WTC11 (cell line): ENCODE measurements at regions not wholly inside any gene's neighbourhood (a gene's known extent, or its start where the extent isn't known, plus 50 kb on each side); places are given as distances from the start of the nearest gene placed in this dataset.

Experiments
- FOXJ3 ChIP-seq: sonication (generic); formaldehyde crosslinking; IDR thresholded peaks from 2 replicates; pipeline ENCODE4 v1.9.0; 2021; ENCODE audit warnings: missing genetic modification reagents, mild to moderate bottlenecking, borderline replicate concordance
- JUN ChIP-seq: sonication (generic); formaldehyde crosslinking; IDR thresholded peaks from 2 replicates; pipeline ENCODE4 v1.8.0; 2023; ENCODE audit warnings: mild to moderate bottlenecking, missing genetic modification reagents
- NR1H2 ChIP-seq: sonication (generic); formaldehyde crosslinking; IDR thresholded peaks from 2 replicates; pipeline ENCODE4 v1.9.0; 2021; ENCODE audit warnings: mild to moderate bottlenecking, moderate library complexity, missing genetic modification reagents
- SP1 ChIP-seq: sonication (generic); formaldehyde crosslinking; conservative IDR thresholded peaks from 2 replicates; pipeline ENCODE4 v1.8.1; 2022; ENCODE audit warnings: missing genetic modification reagents
- TF ChIP-seq, protein P1 (sequence below): fragments of 200-600 bp; IDR thresholded peaks from 2 replicates; pipeline ENCODE4 v1.8.0; 2022; ENCODE audit warnings: antibody characterized with exemption
- TF ChIP-seq, protein P2 (sequence below): sonication (generic); formaldehyde crosslinking; IDR thresholded peaks from 2 replicates; pipeline ENCODE4 v1.8.1; 2023; ENCODE audit warnings: mild to moderate bottlenecking, missing genetic modification reagents

DNA sequence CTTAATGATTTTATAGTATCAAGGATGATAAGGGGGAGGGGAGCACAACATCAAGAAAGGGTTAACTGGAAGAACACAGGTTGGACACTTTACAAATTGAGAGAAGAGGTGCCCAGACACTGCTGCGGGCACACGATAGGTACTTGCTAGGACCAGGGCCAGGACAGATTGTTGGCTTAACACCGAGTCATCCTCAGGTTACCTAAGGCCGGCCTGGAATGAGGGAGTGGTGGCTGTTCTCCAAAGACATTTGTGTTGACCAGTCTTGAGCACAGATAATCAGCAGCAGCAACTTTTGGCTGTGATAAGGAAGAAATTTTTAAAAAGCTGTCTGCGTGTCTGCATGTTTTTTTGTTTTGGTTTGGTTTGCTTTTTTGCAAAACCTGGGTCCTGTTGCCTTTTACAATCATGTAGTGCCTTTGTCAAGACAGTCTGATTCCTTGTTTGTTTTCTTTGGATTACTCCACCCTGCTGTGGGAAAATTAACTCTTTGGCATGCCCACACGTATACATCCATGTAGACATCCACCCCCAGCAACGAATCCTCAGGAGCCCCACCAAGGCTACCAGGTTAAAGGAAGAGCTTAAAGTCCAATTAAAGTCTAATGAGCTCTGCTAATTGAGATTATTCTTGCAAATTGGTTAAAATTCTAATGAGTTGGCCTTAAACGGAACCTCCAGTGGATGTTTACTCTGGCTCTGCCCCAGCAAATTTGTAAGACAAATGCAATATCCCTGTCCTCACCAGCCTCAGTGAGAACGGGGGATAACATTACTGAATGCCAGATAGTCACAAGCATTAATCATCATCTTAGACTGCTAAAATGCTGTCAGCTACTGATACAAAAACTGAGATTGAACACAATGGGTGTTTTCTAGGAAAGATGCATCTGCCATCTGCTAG is 382.3 kb downstream of the ACTL7B start:
- TF ChIP-seq, protein P1, sequence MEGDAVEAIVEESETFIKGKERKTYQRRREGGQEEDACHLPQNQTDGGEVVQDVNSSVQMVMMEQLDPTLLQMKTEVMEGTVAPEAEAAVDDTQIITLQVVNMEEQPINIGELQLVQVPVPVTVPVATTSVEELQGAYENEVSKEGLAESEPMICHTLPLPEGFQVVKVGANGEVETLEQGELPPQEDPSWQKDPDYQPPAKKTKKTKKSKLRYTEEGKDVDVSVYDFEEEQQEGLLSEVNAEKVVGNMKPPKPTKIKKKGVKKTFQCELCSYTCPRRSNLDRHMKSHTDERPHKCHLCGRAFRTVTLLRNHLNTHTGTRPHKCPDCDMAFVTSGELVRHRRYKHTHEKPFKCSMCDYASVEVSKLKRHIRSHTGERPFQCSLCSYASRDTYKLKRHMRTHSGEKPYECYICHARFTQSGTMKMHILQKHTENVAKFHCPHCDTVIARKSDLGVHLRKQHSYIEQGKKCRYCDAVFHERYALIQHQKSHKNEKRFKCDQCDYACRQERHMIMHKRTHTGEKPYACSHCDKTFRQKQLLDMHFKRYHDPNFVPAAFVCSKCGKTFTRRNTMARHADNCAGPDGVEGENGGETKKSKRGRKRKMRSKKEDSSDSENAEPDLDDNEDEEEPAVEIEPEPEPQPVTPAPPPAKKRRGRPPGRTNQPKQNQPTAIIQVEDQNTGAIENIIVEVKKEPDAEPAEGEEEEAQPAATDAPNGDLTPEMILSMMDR = no peak
- TF ChIP-seq, protein P2, sequence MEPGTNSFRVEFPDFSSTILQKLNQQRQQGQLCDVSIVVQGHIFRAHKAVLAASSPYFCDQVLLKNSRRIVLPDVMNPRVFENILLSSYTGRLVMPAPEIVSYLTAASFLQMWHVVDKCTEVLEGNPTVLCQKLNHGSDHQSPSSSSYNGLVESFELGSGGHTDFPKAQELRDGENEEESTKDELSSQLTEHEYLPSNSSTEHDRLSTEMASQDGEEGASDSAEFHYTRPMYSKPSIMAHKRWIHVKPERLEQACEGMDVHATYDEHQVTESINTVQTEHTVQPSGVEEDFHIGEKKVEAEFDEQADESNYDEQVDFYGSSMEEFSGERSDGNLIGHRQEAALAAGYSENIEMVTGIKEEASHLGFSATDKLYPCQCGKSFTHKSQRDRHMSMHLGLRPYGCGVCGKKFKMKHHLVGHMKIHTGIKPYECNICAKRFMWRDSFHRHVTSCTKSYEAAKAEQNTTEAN (CRISPR knock-in tag) = no peak
- TF ChIP-seq SP1 (CRISPR knock-in tag) = no peak
- no peak for TF ChIP-seq JUN
- no peak for TF ChIP-seq NR1H2 (CRISPR knock-in tag)
- no peak for TF ChIP-seq FOXJ3 (CRISPR knock-in tag)
